GM12864 (cell line): ENCODE measurements at regions not wholly inside any gene's neighbourhood (a gene's known extent, or its start where the extent isn't known, plus 50 kb on each side); places are given as distances from the start of the nearest gene placed in this dataset.
A peak's percentile ranks its signal among the peaks of the same experiment; 100 is the strongest.

ENCODE experiments used
- DNase-seq: peaks from one replicate; pipeline ENCODE4 v3.0.0-alpha.2; 2011; ENCODE audit warnings: low read depth
- H3K4me3 ChIP-seq: 2 replicates; pipeline ENCODE4 v1.5.1; 2011; ENCODE audit warnings: mild to moderate bottlenecking, low read depth, low read length, control low read depth
- TF ChIP-seq, protein P1 (sequence below): IDR thresholded peaks from 2 replicates; pipeline ENCODE4 v1.5.1; 2011; ENCODE audit warnings: low read depth, mild to moderate bottlenecking, moderate library complexity, low read length, control low read depth, inconsistent platforms; ENCODE audit errors: missing control alignments

- TF ChIP-seq, protein P1, sequence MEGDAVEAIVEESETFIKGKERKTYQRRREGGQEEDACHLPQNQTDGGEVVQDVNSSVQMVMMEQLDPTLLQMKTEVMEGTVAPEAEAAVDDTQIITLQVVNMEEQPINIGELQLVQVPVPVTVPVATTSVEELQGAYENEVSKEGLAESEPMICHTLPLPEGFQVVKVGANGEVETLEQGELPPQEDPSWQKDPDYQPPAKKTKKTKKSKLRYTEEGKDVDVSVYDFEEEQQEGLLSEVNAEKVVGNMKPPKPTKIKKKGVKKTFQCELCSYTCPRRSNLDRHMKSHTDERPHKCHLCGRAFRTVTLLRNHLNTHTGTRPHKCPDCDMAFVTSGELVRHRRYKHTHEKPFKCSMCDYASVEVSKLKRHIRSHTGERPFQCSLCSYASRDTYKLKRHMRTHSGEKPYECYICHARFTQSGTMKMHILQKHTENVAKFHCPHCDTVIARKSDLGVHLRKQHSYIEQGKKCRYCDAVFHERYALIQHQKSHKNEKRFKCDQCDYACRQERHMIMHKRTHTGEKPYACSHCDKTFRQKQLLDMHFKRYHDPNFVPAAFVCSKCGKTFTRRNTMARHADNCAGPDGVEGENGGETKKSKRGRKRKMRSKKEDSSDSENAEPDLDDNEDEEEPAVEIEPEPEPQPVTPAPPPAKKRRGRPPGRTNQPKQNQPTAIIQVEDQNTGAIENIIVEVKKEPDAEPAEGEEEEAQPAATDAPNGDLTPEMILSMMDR = no peak
These were observed 114.8 kb downstream of the ZNF622 start for GRCh38 chr5:16350816-16351215.

DNA sequence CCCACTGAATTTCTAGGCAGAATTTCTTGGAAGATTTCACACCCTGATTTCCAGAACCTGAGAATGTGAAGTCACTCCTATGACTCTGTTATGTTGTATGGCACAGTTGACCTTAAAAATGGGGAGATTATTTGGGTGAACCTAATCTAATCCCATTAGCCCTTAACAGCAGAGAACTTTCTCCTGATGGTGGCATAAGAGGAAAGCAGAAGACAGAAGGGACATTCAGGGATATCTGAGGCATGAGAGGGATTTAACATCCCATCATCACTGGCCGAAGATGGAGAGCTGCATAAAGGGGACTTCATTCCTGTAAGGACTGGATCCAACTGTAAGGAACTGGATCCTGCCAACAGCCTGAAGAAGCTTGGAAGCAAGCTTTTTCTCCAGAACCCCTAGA lies 119.2 kb downstream of the ZNF622 start:
- DNase-seq = no peak
- TF ChIP-seq, protein P1 = no peak
- H3K4me3 ChIP-seq = no peak overlapping the region

More at GRCh38 chr5:16350816-16351215, 114.8 kb downstream of the ZNF622 start:
- no peak overlapping the region for H3K4me3 ChIP-seq
- no peak for DNase-seq

GRCh38 chr5:16345454-16345853 lies 120.1 kb downstream of the ZNF622 start:
- no peak for DNase-seq
- TF ChIP-seq, protein P1 = peak; percentile 14
- H3K4me3 ChIP-seq = no peak overlapping the region

- TF ChIP-seq, protein P1 = no peak
- H3K4me3 ChIP-seq = no peak overlapping the region
- DNase-seq = no peak
These were observed 139.5 kb downstream of the ZNF622 start for GRCh38 chr5:16326137-16326536.

DNA sequence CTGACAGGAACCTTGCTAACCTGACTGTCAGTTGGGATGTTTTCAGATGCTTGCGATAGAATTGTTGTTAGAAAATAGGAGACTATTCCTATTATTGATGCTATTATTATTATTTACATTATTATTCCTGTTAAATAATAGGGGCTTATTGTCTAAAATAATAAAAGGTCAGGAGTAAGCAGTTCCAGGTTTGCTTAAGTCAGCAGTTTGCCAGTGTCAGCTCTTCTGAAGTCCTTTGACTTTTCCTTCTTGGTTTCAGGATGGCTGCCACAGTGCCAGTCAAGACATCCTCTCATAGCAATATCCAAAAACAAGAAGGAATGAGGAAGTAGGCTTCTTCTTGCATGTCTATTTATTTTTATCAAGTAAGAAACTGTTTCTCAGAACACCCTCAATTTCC lies 141.7 kb upstream of the MARCHF11 start:
- TF ChIP-seq, protein P1 = no peak
- DNase-seq = no peak
- H3K4me3 ChIP-seq = no peak overlapping the region

DNA sequence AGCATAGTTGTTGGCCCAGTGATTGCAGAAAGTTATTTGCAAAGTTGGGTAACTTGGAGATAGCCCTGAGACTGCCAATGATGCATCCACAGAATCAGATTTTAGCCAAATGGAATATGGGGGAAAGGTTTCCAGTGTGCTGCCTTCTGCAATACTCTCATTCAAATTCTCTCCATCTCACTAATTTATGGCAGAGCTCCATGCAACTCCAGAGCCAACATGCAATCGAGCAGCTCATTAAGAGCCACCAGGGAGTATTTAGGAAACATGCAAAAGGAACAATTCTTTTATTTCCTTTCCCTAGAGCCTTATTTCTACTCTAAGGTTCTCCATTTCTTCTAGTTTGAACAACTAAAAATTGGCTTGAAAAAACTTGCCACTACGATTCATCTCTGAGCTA lies 135.9 kb upstream of the MARCHF11 start:
- H3K4me3 ChIP-seq = no peak overlapping the region
- DNase-seq = no peak
- TF ChIP-seq, protein P1 = no peak

DNA sequence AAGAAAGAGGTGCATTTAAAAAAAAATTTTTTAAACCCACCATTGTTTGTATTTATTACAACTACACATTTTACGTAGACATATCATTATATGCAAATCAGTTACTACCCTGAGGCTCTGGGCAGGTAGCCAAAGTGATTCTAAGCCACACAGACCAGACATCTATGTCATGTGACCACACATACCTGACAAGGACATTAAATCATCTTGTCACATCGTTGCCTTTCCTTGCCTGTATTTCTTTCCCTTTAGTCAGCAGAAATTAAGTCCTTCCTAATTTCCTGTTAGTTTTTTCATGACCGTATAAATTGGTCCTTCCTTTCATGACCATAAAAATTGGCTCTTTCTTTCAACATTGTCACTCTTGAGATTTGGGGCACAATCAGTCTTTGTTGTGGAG lies 134.2 kb upstream of the MARCHF11 start:
- TF ChIP-seq, protein P1 = no peak
- no peak overlapping the region for H3K4me3 ChIP-seq
- DNase-seq = no peak
